ENCODE measurements at regions not wholly inside any gene's neighbourhood (a gene's known extent, or its start where the extent isn't known, plus 50 kb on each side); places are given as distances from the start of the nearest gene placed in this dataset.
"Not testable (repeated sequence)": the region's sequence is repeated elsewhere in the genome, so short reads cannot be mapped to it uniquely, and the experiment has no call there.

DNA sequence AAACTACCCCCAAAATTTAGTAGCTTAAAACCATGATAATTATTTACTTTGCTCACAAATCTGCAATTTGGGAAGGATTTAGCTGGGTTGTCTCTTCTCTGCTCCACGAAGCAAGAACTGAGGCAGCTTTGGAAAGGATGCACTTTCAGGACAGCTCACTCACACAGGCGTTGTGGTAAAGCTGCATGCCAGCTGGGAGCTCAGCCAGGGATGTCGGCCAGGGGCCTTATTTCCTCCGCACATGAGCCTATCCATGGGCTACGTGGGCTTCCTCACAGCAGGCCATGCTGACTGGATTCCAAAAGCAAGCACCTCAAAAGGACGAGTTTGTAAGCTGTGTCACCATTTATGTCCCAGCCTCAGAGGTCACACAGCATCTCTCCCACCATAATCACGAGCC lies 301.3 kb upstream of the IGF1R start:
- Histone ChIP-seq H4K20me1 (ENCODE audit: control insufficient read depth, insufficient read depth, low read depth, low read length) (no peaks in the 10 kb centered on the region), H3K27ac (ENCODE audit: low read depth, low read length) (no peak overlapping the region), H3K4me2 (ENCODE audit: low read length) (no peak overlapping the region), H3K4me1 (ENCODE audit: control insufficient read depth, low read length) (no peaks in the 10 kb centered on the region), H3K36me3 (ENCODE audit: control insufficient read depth, low read length) (no peaks in the 10 kb centered on the region), H3K9me3 (ENCODE audit: control insufficient read depth, insufficient read depth, low read length) (no peaks in the 10 kb centered on the region), H3K4me3 (ENCODE audit: low read length) (no peak overlapping the region), H3F3A (ENCODE audit: control insufficient read depth, insufficient read depth) (no peaks in the 10 kb centered on the region), H3K79me2 (ENCODE audit: control insufficient read depth, low read length) (no peaks in the 10 kb centered on the region), H3K9me2 (replicated peaks; ENCODE audit: control insufficient read depth, low read length) (no peaks in the 10 kb centered on the region), H3K27me3 (ENCODE audit: control insufficient read depth, low read length) (no peaks in the 10 kb centered on the region)
- TF ChIP-seq, protein P1, sequence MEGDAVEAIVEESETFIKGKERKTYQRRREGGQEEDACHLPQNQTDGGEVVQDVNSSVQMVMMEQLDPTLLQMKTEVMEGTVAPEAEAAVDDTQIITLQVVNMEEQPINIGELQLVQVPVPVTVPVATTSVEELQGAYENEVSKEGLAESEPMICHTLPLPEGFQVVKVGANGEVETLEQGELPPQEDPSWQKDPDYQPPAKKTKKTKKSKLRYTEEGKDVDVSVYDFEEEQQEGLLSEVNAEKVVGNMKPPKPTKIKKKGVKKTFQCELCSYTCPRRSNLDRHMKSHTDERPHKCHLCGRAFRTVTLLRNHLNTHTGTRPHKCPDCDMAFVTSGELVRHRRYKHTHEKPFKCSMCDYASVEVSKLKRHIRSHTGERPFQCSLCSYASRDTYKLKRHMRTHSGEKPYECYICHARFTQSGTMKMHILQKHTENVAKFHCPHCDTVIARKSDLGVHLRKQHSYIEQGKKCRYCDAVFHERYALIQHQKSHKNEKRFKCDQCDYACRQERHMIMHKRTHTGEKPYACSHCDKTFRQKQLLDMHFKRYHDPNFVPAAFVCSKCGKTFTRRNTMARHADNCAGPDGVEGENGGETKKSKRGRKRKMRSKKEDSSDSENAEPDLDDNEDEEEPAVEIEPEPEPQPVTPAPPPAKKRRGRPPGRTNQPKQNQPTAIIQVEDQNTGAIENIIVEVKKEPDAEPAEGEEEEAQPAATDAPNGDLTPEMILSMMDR (IDR thresholded peaks at IDR 0.05; ENCODE audit: low read depth, low read length, poor library complexity, severe bottlenecking): no peak
- TF ChIP-seq EZH2phosphoT487 (IDR thresholded peaks at IDR 0.05; ENCODE audit: borderline replicate concordance, low read length): no peak

GRCh38 chr15:98347866-98348265 lies 300.5 kb upstream of the IGF1R start:
- no peaks in the 10 kb centered on the region for H3K27me3 ChIP-seq (ENCODE audit: control insufficient read depth, low read length)
- no peak overlapping the region for H3K27ac ChIP-seq (ENCODE audit: low read depth, low read length)

DNA sequence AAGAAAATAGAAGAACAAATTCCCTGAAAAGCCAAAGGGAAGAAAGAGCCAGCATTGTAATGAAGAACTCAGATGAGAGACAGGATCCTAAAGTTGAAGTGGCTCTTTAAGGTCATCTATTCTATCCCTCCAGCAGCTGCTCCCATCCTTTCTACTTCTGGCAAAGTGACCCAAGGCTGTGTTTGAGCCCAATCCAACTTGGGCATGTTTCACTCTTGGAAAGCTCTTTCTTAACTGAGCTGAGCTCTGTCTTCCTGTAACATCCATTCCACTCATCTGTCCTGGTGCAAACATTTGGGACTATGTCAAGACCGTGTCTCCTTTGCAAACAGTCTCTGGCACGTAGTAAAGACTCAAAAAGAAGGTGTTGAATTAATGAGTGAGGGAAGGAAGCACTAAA lies 298.1 kb upstream of the IGF1R start:
- Histone ChIP-seq H3K27me3 (ENCODE audit: control insufficient read depth, low read length) (no peaks in the 10 kb centered on the region), H3K4me1 (ENCODE audit: control insufficient read depth, low read length) (no peaks in the 10 kb centered on the region), H3K4me2 (ENCODE audit: low read length) (no peak overlapping the region), H3K4me3 (ENCODE audit: low read length) (no peak overlapping the region), H4K20me1 (ENCODE audit: control insufficient read depth, insufficient read depth, low read depth, low read length) (no peaks in the 10 kb centered on the region), H3K9me2 (replicated peaks; ENCODE audit: control insufficient read depth, low read length) (no peaks in the 10 kb centered on the region), H3F3A (ENCODE audit: control insufficient read depth, insufficient read depth) (no peaks in the 10 kb centered on the region), H3K79me2 (ENCODE audit: control insufficient read depth, low read length) (no peaks in the 10 kb centered on the region), H3K9me3 (ENCODE audit: control insufficient read depth, insufficient read depth, low read length) (no peaks in the 10 kb centered on the region), H3K27ac (ENCODE audit: low read depth, low read length) (no peak overlapping the region), H3K36me3 (ENCODE audit: control insufficient read depth, low read length) (no peaks in the 10 kb centered on the region)
- TF ChIP-seq, protein P1 (IDR thresholded peaks at IDR 0.05; ENCODE audit: low read depth, low read length, poor library complexity, severe bottlenecking): no peak
- TF ChIP-seq EZH2phosphoT487 (IDR thresholded peaks at IDR 0.05; ENCODE audit: borderline replicate concordance, low read length): no peak

More at GRCh38 chr15:98347866-98348265, 300.5 kb upstream of the IGF1R start:
- H4K20me1 ChIP-seq (ENCODE audit: control insufficient read depth, insufficient read depth, low read depth, low read length): no peaks in the 10 kb centered on the region
- TF ChIP-seq, protein P1 (IDR thresholded peaks at IDR 0.05; ENCODE audit: low read depth, low read length, poor library complexity, severe bottlenecking): no peak
- no peak for TF ChIP-seq EZH2phosphoT487 (IDR thresholded peaks at IDR 0.05; ENCODE audit: borderline replicate concordance, low read length)
- H3K36me3 ChIP-seq (ENCODE audit: control insufficient read depth, low read length): no peaks in the 10 kb centered on the region
- H3K4me1 ChIP-seq (ENCODE audit: control insufficient read depth, low read length): no peaks in the 10 kb centered on the region
- H3K4me2 ChIP-seq (ENCODE audit: low read length): no peak overlapping the region
- no peaks in the 10 kb centered on the region for H3K9me2 ChIP-seq (replicated peaks; ENCODE audit: control insufficient read depth, low read length)
- H3K9me3 ChIP-seq (ENCODE audit: control insufficient read depth, insufficient read depth, low read length): no peaks in the 10 kb centered on the region
- no peaks in the 10 kb centered on the region for H3F3A ChIP-seq (ENCODE audit: control insufficient read depth, insufficient read depth)
- H3K4me3 ChIP-seq (ENCODE audit: low read length): no peak overlapping the region
- H3K79me2 ChIP-seq (ENCODE audit: control insufficient read depth, low read length): no peaks in the 10 kb centered on the region

DNA sequence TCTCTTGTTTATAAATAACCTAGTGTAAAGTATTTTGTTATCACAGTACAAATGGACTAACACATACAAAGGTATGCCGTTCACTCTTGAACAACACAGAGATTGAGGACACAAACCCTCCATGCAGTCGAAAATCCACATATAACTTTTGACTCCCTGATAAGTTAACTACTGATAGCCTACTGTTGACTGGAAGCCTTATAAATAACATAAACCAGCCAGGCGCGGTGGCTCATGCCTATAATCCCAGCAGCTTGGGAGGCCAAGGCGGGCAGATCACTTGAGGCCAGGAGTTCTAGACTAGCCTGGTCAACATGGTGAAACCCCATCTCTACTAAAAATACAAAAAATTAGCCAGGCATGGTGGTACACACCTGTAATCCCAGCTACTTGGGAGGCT lies 290.1 kb upstream of the IGF1R start:
- H3K27me3 ChIP-seq (ENCODE audit: control insufficient read depth, low read length); H4K20me1 ChIP-seq (ENCODE audit: control insufficient read depth, insufficient read depth, low read depth, low read length); H3K36me3 ChIP-seq (ENCODE audit: control insufficient read depth, low read length); H3K9me3 ChIP-seq (ENCODE audit: control insufficient read depth, insufficient read depth, low read length); H3K9me2 ChIP-seq (replicated peaks; ENCODE audit: control insufficient read depth, low read length); H3K79me2 ChIP-seq (ENCODE audit: control insufficient read depth, low read length); H3K4me2 ChIP-seq (ENCODE audit: low read length); H3K4me3 ChIP-seq (ENCODE audit: low read length); H3K27ac ChIP-seq (ENCODE audit: low read depth, low read length); H3K4me1 ChIP-seq (ENCODE audit: control insufficient read depth, low read length); H3F3A ChIP-seq (ENCODE audit: control insufficient read depth, insufficient read depth): not testable (repeated sequence)

Data from DOHH2 (cell line).